ENCODE measurements at regions not wholly inside any gene's neighbourhood (a gene's known extent, or its start where the extent isn't known, plus 50 kb on each side); places are given as distances from the start of the nearest gene placed in this dataset.

DNA sequence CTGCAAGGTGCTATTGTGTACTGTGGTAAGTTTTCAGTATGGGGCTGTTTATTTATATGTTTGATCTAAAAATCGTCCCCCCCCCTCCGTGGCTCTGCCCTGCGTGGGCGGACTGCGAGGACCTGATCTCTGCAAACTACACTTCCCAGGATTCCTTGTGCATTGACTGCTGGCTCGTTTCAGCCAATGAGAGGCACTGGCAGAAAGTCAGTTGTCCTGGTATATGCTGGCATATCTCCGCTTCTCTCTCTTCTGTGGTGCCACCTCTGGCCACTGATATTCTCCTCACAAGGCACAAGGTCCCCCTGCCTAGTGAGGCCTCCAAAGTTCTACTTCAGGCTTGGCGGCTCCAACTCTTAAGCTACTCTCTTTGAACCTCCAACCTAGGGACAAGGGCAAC lies 168.8 kb upstream of the ZFP42 start:
- H3K36me3 ChIP-seq (ENCODE audit: control insufficient read depth in 2 of 4, insufficient read depth in 4 of 4, low read length in 3 of 4): no peaks in the 10 kb centered on the region
- no peak overlapping the region for H3K27ac ChIP-seq (ENCODE audit: low read depth, low read length)
- no peak overlapping the region for H2BK20ac ChIP-seq (ENCODE audit: low read length)
- no peak overlapping the region for H2BK5ac ChIP-seq (ENCODE audit: low read depth, low read length)
- POLR2A ChIA-PET (ENCODE audit: partially characterized antibody): no interaction called here
- H3K79me1 ChIP-seq (ENCODE audit: low read depth, low read length): no peaks in the 10 kb centered on the region
- H3K4me1 ChIP-seq (replicated peaks in 1 of 4; ENCODE audit: control insufficient read depth in 3 of 4, insufficient read depth in 4 of 4, low read length in 3 of 4): no peaks in the 10 kb centered on the region
- no peak overlapping the region for H4K91ac ChIP-seq (replicated peaks; ENCODE audit: insufficient read length, low read length)
- H2AK5ac ChIP-seq (ENCODE audit: low read depth, low read length): no peak overlapping the region
- H3K9me3 ChIP-seq (ENCODE audit: insufficient read depth in 2 of 2, low read depth in 1 of 2, low read length in 1 of 2): no peaks in the 10 kb centered on the region
- no peak overlapping the region for H3K4me2 ChIP-seq (ENCODE audit: insufficient read depth in 1 of 2, low read depth in 2 of 2, low read length in 2 of 2)
- H3K9ac ChIP-seq (replicated peaks in 1 of 4; ENCODE audit: extremely low read depth in 1 of 4, low read depth in 3 of 4, low read length in 3 of 4): no peak overlapping the region
- no peaks in the 10 kb centered on the region for H3K79me2 ChIP-seq (ENCODE audit: control insufficient read depth in 1 of 2, insufficient read depth in 2 of 2, low read length in 2 of 2)
- no peak overlapping the region for H4K5ac ChIP-seq (ENCODE audit: insufficient read length, low read depth, low read length)
- CTCF ChIA-PET (ENCODE audit: partially characterized antibody): no interaction called here
- H3K27me3 ChIP-seq (replicated peaks in 1 of 4; ENCODE audit: control insufficient read depth in 3 of 4, extremely low read depth in 1 of 4, insufficient read depth in 3 of 4, low read length in 3 of 4): peaks cover 0 to 2% (median 0%) of the 10 kb centered on the region in 4 experiments; a peak in 1 of 7 replicates
- H4K8ac ChIP-seq (ENCODE audit: extremely low read depth, insufficient read depth, low read length): no peak overlapping the region
- TF ChIP-seq EGR1 (IDR thresholded peaks at IDR 0.05; ENCODE audit: borderline replicate concordance, low read depth, low read length) (peak; percentile 83), RAD21 (IDR thresholded peaks at IDR 0.05 in 1 of 2, conservative IDR thresholded peaks at IDR 0.05 in 1 of 2; ENCODE audit: low read depth in 2 of 2, low read length in 2 of 2) (0 out of 4 replicates have a peak, but pooled peaks of 1 of the 2 experiments have one; percentile 8), SIX5 (IDR thresholded peaks at IDR 0.05; ENCODE audit: low read depth, low read length) (peak; percentile 40; the same call in 1 of the 2 replicates), POLR2A (IDR thresholded peaks at IDR 0.05; ENCODE audit: control extremely low read depth in 1 of 2, low read depth in 2 of 2, low read length in 2 of 2) (no peak), RXRA (IDR thresholded peaks at IDR 0.05; ENCODE audit: insufficient read depth, low read depth, low read length) (no peak), USF2 (IDR thresholded peaks at IDR 0.05; ENCODE audit: low read length) (0 out of 2 replicates have a peak, but pooled peaks have one; percentile 24)
- no peak overlapping the region for H2BK12ac ChIP-seq (ENCODE audit: low read depth, low read length)
- 74% methylated on average over 8 of the region's 8 CpGs; no CpG with 5 or more reads in 1 of the 2 experiments for WGBS, 2 experiments (ENCODE audit: extremely low coverage in 1 of 2, insufficient coverage in 1 of 2, insufficient read length in 1 of 2, insufficient replicate concordance in 2 of 2, low coverage in 1 of 2, low lambda C conversion rate in 2 of 2, missing lambda C conversion rate in 1 of 2)
- H4K20me1 ChIP-seq (replicated peaks in 1 of 2; ENCODE audit: control insufficient read depth in 1 of 2, insufficient read depth in 2 of 2, low read length in 2 of 2): no peaks in the 10 kb centered on the region
- no peaks in the 10 kb centered on the region for H3K23me2 ChIP-seq (ENCODE audit: low read depth, low read length)
- H3K4ac ChIP-seq (replicated peaks; ENCODE audit: insufficient read length, low read depth, low read length): no peak overlapping the region
- no peak overlapping the region for H3K56ac ChIP-seq (replicated peaks; ENCODE audit: insufficient read length, low read depth, low read length)
- H3K18ac ChIP-seq (ENCODE audit: extremely low read depth, low read length): no peak overlapping the region
- no peak overlapping the region for H2BK15ac ChIP-seq (ENCODE audit: low read length)
- H3K14ac ChIP-seq (ENCODE audit: insufficient read length): no peak overlapping the region
- no peak for DNase-seq (ENCODE audit: low read depth in 1 of 2, low spot score in 2 of 2)
- H2BK120ac ChIP-seq (replicated peaks; ENCODE audit: low read depth, low read length): no peak overlapping the region
- H3K4me3 ChIP-seq (ENCODE audit: extremely low read depth in 1 of 4, insufficient read depth in 2 of 4, low read depth in 3 of 4, low read length in 4 of 4): no peak overlapping the region
- FAIRE-seq: peak; percentile 13
- peak overlapping the region; percentile 88 for H2AFZ ChIP-seq (ENCODE audit: low read length)
- H3K23ac ChIP-seq (ENCODE audit: insufficient read length): no peak overlapping the region

Measured in H1 (cell line).